ENCODE measurements at regions not wholly inside any gene's neighbourhood (a gene's known extent, or its start where the extent isn't known, plus 50 kb on each side); places are given as distances from the start of the nearest gene placed in this dataset.

GRCh38 chr19:32058131-32058530 lies 287.3 kb upstream of the ZNF507 start:
- ATAC-seq (no peak), DNase-seq (no peak)
- no peaks in the 10 kb centered on the region for H3K36me3 Mint-ChIP-seq (ENCODE audit: low read depth)
- TF ChIP-seq CTCF (IDR thresholded peaks at IDR 0.05): no peak
- CTCF ChIA-PET: no interaction called here
- no peak overlapping the region for H3K27ac Mint-ChIP-seq
- H3K4me3 Mint-ChIP-seq: no peak overlapping the region
- H3K27me3 Mint-ChIP-seq: no peaks in the 10 kb centered on the region
- intact Hi-C loops (cut with micrococcal nuclease): no loop called here
- H3K9me3 Mint-ChIP-seq: peaks cover 4% of the 10 kb centered on the region
- no peaks in the 10 kb centered on the region for H3K4me1 Mint-ChIP-seq (ENCODE audit: low read depth)
- POLR2A ChIA-PET: no interaction called here

GRCh38 chr19:32061315-32061714 lies 284.1 kb upstream of the ZNF507 start:
- Mint-ChIP-seq H3K4me3 (no peak overlapping the region), H3K9me3 (peaks cover 4% of the 10 kb centered on the region), H3K27ac (no peak overlapping the region), H3K4me1 (ENCODE audit: low read depth) (no peaks in the 10 kb centered on the region), H3K27me3 (no peaks in the 10 kb centered on the region), H3K36me3 (ENCODE audit: low read depth) (no peaks in the 10 kb centered on the region)
- ATAC-seq (no peak), DNase-seq (no peak)
- ChIA-PET CTCF (no interaction called here), POLR2A (no interaction called here)
- TF ChIP-seq CTCF (IDR thresholded peaks at IDR 0.05): no peak
- intact Hi-C loops (cut with micrococcal nuclease): no loop called here

- no peak for TF ChIP-seq CTCF (IDR thresholded peaks at IDR 0.05)
- ChIA-PET CTCF (no interaction called here), POLR2A (no interaction called here)
- ATAC-seq: no peak
- Mint-ChIP-seq H3K4me1 (ENCODE audit: low read depth) (no peaks in the 10 kb centered on the region), H3K36me3 (ENCODE audit: low read depth) (no peaks in the 10 kb centered on the region), H3K9me3 (peaks cover 4% of the 10 kb centered on the region), H3K27me3 (no peaks in the 10 kb centered on the region), H3K4me3 (no peak overlapping the region), H3K27ac (no peak overlapping the region)
- DNase-seq: no peak
- intact Hi-C loops (cut with micrococcal nuclease): no loop called here
Measured at GRCh38 chr19:32063601-32064000, 281.8 kb upstream of the ZNF507 start.

- CTCF ChIA-PET: no interaction called here
- no peaks in the 10 kb centered on the region for H3K27me3 Mint-ChIP-seq
- no peak for TF ChIP-seq CTCF (IDR thresholded peaks at IDR 0.05)
- H3K4me3 Mint-ChIP-seq: no peak overlapping the region
- DNase-seq (no peak), ATAC-seq (no peak)
- no peak overlapping the region for H3K27ac Mint-ChIP-seq
- intact Hi-C loops (cut with micrococcal nuclease): no loop called here
- no peaks in the 10 kb centered on the region for H3K4me1 Mint-ChIP-seq (ENCODE audit: low read depth)
- no peaks in the 10 kb centered on the region for H3K36me3 Mint-ChIP-seq (ENCODE audit: low read depth)
- POLR2A ChIA-PET: no interaction called here
- H3K9me3 Mint-ChIP-seq: peaks cover 4% of the 10 kb centered on the region
Measured at GRCh38 chr19:32066056-32066455, 279.4 kb upstream of the ZNF507 start.

- intact Hi-C loops (cut with micrococcal nuclease): no loop called here
- Mint-ChIP-seq H3K4me3 (no peak overlapping the region), H3K27me3 (no peaks in the 10 kb centered on the region), H3K27ac (no peak overlapping the region), H3K36me3 (ENCODE audit: low read depth) (no peaks in the 10 kb centered on the region), H3K4me1 (ENCODE audit: low read depth) (no peaks in the 10 kb centered on the region), H3K9me3 (no peaks in the 10 kb centered on the region)
- ATAC-seq (no peak), DNase-seq (no peak)
- no peak for TF ChIP-seq CTCF (IDR thresholded peaks at IDR 0.05)
- POLR2A ChIA-PET: no interaction called here
- CTCF ChIA-PET: interaction anchor here (0.7 kb wide), 1 partner anchor 207 kb away, joined by 3 read pairs; no protein-coding TSS in a partner anchor
Measured at GRCh38 chr19:32067685-32068084, 277.7 kb upstream of the ZNF507 start.
